ENCODE measurements at regions not wholly inside any gene's neighbourhood (a gene's known extent, or its start where the extent isn't known, plus 50 kb on each side); places are given as distances from the start of the nearest gene placed in this dataset.

DNA sequence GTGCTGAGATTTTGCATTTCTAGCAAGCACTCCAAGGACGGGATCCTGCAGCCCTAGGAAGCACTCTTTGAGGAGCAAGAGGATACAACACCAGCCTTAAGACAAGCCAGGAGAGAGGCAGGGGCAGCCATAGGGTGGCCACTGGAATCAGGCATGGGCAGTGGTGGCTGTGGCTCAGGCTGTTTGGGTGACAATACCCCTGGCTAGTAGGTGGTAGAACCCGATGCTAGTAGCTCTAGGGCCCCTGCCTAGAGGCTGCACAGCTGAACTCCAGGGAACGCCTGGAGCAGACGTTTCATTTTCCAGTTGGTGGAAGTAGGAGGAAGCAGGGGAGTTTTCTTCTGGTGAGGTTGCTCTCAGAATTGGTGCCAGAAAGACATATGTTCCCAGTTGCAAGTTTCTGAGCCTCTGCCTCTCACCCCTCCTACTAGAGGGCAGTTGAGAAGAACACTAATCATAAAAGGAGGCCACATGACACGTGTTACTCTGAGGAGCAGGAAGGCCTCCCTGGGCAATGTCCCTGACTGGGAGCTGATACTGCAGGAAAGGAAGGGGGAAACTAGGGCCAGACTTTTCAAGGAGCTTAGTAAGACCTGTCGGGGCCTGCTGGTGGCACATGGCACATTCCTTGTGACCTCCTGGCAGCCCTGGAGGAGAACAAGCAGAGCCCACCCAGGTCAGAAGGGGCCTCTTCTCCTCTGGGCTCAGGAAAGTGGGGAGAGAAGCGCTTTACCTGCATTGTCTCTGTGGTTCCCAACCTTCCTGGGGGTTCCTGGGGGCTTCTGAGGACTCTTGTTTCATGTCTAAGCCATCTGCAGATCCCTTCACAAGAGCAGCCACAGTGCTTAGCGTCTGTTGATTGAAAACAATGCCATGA lies 56.6 kb upstream of the DRD2 start:
- 56 to 96% methylated on average over 2 to 8 of the region's 8 CpGs for WGBS, 2 donors
- DNase-seq = no peak
- H3K4me3 ChIP-seq = no peak overlapping the region
- no peak overlapping the region for H3K27ac ChIP-seq
- TF ChIP-seq, protein P1, sequence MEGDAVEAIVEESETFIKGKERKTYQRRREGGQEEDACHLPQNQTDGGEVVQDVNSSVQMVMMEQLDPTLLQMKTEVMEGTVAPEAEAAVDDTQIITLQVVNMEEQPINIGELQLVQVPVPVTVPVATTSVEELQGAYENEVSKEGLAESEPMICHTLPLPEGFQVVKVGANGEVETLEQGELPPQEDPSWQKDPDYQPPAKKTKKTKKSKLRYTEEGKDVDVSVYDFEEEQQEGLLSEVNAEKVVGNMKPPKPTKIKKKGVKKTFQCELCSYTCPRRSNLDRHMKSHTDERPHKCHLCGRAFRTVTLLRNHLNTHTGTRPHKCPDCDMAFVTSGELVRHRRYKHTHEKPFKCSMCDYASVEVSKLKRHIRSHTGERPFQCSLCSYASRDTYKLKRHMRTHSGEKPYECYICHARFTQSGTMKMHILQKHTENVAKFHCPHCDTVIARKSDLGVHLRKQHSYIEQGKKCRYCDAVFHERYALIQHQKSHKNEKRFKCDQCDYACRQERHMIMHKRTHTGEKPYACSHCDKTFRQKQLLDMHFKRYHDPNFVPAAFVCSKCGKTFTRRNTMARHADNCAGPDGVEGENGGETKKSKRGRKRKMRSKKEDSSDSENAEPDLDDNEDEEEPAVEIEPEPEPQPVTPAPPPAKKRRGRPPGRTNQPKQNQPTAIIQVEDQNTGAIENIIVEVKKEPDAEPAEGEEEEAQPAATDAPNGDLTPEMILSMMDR (IDR thresholded peaks at IDR 0.05) = no peak
- no peak for TF ChIP-seq POLR2A (IDR thresholded peaks at IDR 0.05)
- H3K4me1 ChIP-seq = peaks cover 0 to 22% (median 0%) of the 10 kb centered on the region in 3 donors
- intact Hi-C loops (cut with DNase I) = loop anchor here (5.0 kb wide), 1 partner anchor 225 kb away; no protein-coding TSS in a partner anchor
- peaks cover 0 to 38% (median 0%) of the 10 kb centered on the region in 4 donors for H3K27me3 ChIP-seq
- no peaks in the 10 kb centered on the region for H3K36me3 ChIP-seq
- no peaks in the 10 kb centered on the region for H3K9me3 ChIP-seq

GRCh38 chr11:113531083-113531482 lies 55.9 kb upstream of the DRD2 start:
- Histone ChIP-seq H3K36me3 (no peaks in the 10 kb centered on the region), H3K27ac (no peak overlapping the region), H3K9me3 (no peaks in the 10 kb centered on the region), H3K4me1 (peaks cover 0 to 22% (median 0%) of the 10 kb centered on the region in 3 donors), H3K27me3 (peaks cover 0 to 34% (median 0%) of the 10 kb centered on the region in 4 donors), H3K4me3 (no peak overlapping the region)
- DNase-seq = no peak
- TF ChIP-seq, protein P1 (IDR thresholded peaks at IDR 0.05) = no peak
- no peak for TF ChIP-seq POLR2A (IDR thresholded peaks at IDR 0.05)
- intact Hi-C loops (cut with DNase I) = loop anchor here (5.0 kb wide), 1 partner anchor 224 kb away; no protein-coding TSS in a partner anchor
- WGBS, 2 donors = 78% methylated on average over 3 of the region's 3 CpGs

- Histone ChIP-seq H3K4me1 (peaks cover 0 to 22% (median 0%) of the 10 kb centered on the region in 3 donors), H3K27me3 (peaks cover 0 to 31% (median 0%) of the 10 kb centered on the region in 4 donors), H3K36me3 (no peaks in the 10 kb centered on the region), H3K9me3 (no peaks in the 10 kb centered on the region), H3K27ac (peak overlapping the region in 1 of 4 donors; percentile 2), H3K4me3 (no peak overlapping the region)
- WGBS, 2 donors = 40 to 63% methylated on average over 1 of the region's 1 CpG
- intact Hi-C loops (cut with DNase I) = loop anchor here (5.0 kb wide), 1 partner anchor 222 kb away; no protein-coding TSS in a partner anchor
- DNase-seq = no peak
- TF ChIP-seq, protein P1 (IDR thresholded peaks at IDR 0.05) = no peak
- TF ChIP-seq POLR2A (IDR thresholded peaks at IDR 0.05) = no peak
Measured at GRCh38 chr11:113529606-113530005, 54.4 kb upstream of the DRD2 start.

- TF ChIP-seq, protein P1 (IDR thresholded peaks at IDR 0.05) = no peak
- no peak for TF ChIP-seq POLR2A (IDR thresholded peaks at IDR 0.05)
- Histone ChIP-seq H3K4me1 (peaks cover 0 to 22% (median 0%) of the 10 kb centered on the region in 3 donors), H3K4me3 (no peak overlapping the region), H3K9me3 (no peaks in the 10 kb centered on the region), H3K27ac (peak overlapping the region in 1 of 4 donors; percentile 2), H3K27me3 (peaks cover 0 to 31% (median 0%) of the 10 kb centered on the region in 4 donors), H3K36me3 (no peaks in the 10 kb centered on the region)
- DNase-seq = no peak
- intact Hi-C loops (cut with DNase I) = no loop called here
Measured at GRCh38 chr11:113528982-113529381, 53.8 kb upstream of the DRD2 start.

GRCh38 chr11:113526521-113526920 lies 51.3 kb upstream of the DRD2 start:
- Histone ChIP-seq H3K36me3 (no peaks in the 10 kb centered on the region), H3K4me3 (no peak overlapping the region), H3K9me3 (no peaks in the 10 kb centered on the region), H3K27me3 (peaks cover 0 to 29% (median 0%) of the 10 kb centered on the region in 4 donors), H3K27ac (no peak overlapping the region), H3K4me1 (peaks cover 0 to 9% (median 0%) of the 10 kb centered on the region in 3 donors)
- intact Hi-C loops (cut with DNase I) = no loop called here
- 18 to 35% methylated on average over 1 of the region's 1 CpG for WGBS, 2 donors
- TF ChIP-seq, protein P1 (IDR thresholded peaks at IDR 0.05) = no peak
- TF ChIP-seq POLR2A (IDR thresholded peaks at IDR 0.05) = no peak
- DNase-seq = no peak
